SU-DHL-6 (cell line): ENCODE measurements at regions not wholly inside any gene's neighbourhood (a gene's known extent, or its start where the extent isn't known, plus 50 kb on each side); places are given as distances from the start of the nearest gene placed in this dataset.

Source experiments
- H2AFZ ChIP-seq: fragments of 200-600 bp; sonication (generic); 2 replicates; pipeline ENCODE4 v1.6.1; 2014; ENCODE audit warnings: low read depth, mild to moderate bottlenecking, moderate library complexity, mixed read lengths, antibody characterized with exemption, low read length; ENCODE audit not compliant: severe bottlenecking
- H3F3A ChIP-seq: fragments of 200-600 bp; shearing (Covaris generic); 2 replicates; pipeline ENCODE4 v1.6.0; 2016; ENCODE audit warnings: antibody characterized with exemption, mild to moderate bottlenecking; ENCODE audit not compliant: insufficient read depth
- H3K27ac ChIP-seq: fragments of 200-600 bp; sonication (generic); 2 replicates; pipeline ENCODE4 v1.5.1; 2016; ENCODE audit warnings: low read depth, mild to moderate bottlenecking, low read length, moderate library complexity, mixed read lengths
- H3K27me3 ChIP-seq: fragments of 200-600 bp; sonication (generic), shearing (Covaris generic); 2 replicates; pipeline ENCODE4 v1.6.0; 2014; ENCODE audit warnings: mild to moderate bottlenecking, low read length
- H3K36me3 ChIP-seq: fragments of 200-600 bp; sonication (generic); 2 replicates; pipeline ENCODE4 v1.6.1; 2014; ENCODE audit warnings: mild to moderate bottlenecking, low read length, mixed read lengths
- H3K4me2 ChIP-seq: fragments of 300-600, 200-600 bp; shearing (Covaris generic), sonication (generic); 2 replicates; pipeline ENCODE4 v1.6.0; 2014; ENCODE audit warnings: low read length, low read depth, mild to moderate bottlenecking; ENCODE audit not compliant: poor library complexity, severe bottlenecking
- H3K4me3 ChIP-seq: fragments of 200-600 bp; sonication (generic); 2 replicates; pipeline ENCODE4 v1.5.1; 2014; ENCODE audit warnings: antibody characterized with exemption, low read length, mild to moderate bottlenecking, mixed read lengths; ENCODE audit not compliant: insufficient read depth, poor library complexity, severe bottlenecking
- H3K79me2 ChIP-seq: fragments of 200-600 bp; sonication (generic); 2 replicates; pipeline ENCODE4 v1.6.1; 2014; ENCODE audit warnings: mild to moderate bottlenecking, low read length, moderate library complexity; ENCODE audit not compliant: insufficient read depth
- H3K9ac ChIP-seq: fragments of 200-600 bp; sonication (generic); 2 replicates; pipeline ENCODE4 v1.7.0; 2014; ENCODE audit warnings: mild to moderate bottlenecking, low read length
- H3K9me2 ChIP-seq: fragments of 200-600 bp; sonication (generic); replicated peaks from 2 replicates; pipeline ENCODE4 v1.6.1; 2014; ENCODE audit warnings: low read length; ENCODE audit not compliant: insufficient read depth
- H3K9me3 ChIP-seq: fragments of 200-600 bp; sonication (generic); 2 replicates; pipeline ENCODE4 v1.6.1; 2014; ENCODE audit warnings: low read length, mixed read lengths; ENCODE audit not compliant: insufficient read depth
- H4K20me1 ChIP-seq: fragments of 200-600 bp; sonication (generic); 2 replicates; pipeline ENCODE4 v1.6.1; 2014; ENCODE audit warnings: low read depth, mild to moderate bottlenecking, antibody characterized with exemption, low read length, moderate library complexity, mixed read lengths
- EZH2phosphoT487 ChIP-seq: fragments of 200-600 bp; sonication (generic), shearing (Covaris generic); conservative IDR thresholded peaks from 2 replicates; pipeline ENCODE4 v1.6.1; 2018; ENCODE audit warnings: mild to moderate bottlenecking, antibody characterized with exemption, low read length, moderate library complexity, mixed read lengths
- TF ChIP-seq, protein P1 (sequence below): fragments of 200-600 bp; sonication (generic); IDR thresholded peaks from one replicate; pipeline ENCODE4 v1.5.1; 2017; ENCODE audit warnings: antibody characterized with exemption, mild to moderate bottlenecking, low read length, moderate library complexity; ENCODE audit not compliant: insufficient read depth, poor library complexity, severe bottlenecking

DNA sequence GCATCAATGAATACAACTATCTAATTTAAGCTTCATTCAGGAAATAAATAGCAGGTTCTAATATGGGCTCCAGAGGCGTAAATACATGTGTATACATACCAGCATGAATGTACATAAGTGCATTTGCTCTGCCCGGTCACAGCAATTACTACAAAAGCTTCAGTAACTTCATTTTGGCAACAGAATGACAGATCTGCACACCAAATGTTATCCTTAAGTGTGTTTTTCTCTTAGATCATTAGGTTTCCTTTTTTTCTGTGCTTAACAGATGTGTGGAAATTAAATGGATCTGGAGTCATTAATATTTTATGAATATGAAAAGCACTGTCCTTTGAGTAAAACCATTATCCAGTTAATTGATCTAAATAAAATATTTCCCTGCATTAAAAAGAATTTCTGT is 159.0 kb upstream of the MEOX2 start:
- H3K27ac ChIP-seq: no peak overlapping the region
- H3F3A ChIP-seq: no peaks in the 10 kb centered on the region
- H4K20me1 ChIP-seq: no peaks in the 10 kb centered on the region
- no peak overlapping the region for H2AFZ ChIP-seq
- no peaks in the 10 kb centered on the region for H3K9me2 ChIP-seq
- H3K27me3 ChIP-seq: no peaks in the 10 kb centered on the region
- no peaks in the 10 kb centered on the region for H3K36me3 ChIP-seq
- H3K9me3 ChIP-seq: no peaks in the 10 kb centered on the region
- TF ChIP-seq, protein P1, sequence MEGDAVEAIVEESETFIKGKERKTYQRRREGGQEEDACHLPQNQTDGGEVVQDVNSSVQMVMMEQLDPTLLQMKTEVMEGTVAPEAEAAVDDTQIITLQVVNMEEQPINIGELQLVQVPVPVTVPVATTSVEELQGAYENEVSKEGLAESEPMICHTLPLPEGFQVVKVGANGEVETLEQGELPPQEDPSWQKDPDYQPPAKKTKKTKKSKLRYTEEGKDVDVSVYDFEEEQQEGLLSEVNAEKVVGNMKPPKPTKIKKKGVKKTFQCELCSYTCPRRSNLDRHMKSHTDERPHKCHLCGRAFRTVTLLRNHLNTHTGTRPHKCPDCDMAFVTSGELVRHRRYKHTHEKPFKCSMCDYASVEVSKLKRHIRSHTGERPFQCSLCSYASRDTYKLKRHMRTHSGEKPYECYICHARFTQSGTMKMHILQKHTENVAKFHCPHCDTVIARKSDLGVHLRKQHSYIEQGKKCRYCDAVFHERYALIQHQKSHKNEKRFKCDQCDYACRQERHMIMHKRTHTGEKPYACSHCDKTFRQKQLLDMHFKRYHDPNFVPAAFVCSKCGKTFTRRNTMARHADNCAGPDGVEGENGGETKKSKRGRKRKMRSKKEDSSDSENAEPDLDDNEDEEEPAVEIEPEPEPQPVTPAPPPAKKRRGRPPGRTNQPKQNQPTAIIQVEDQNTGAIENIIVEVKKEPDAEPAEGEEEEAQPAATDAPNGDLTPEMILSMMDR: no peak
- no peak for TF ChIP-seq EZH2phosphoT487
- no peaks in the 10 kb centered on the region for H3K79me2 ChIP-seq
- H3K4me2 ChIP-seq: no peak overlapping the region
- H3K4me3 ChIP-seq: no peak overlapping the region
- H3K9ac ChIP-seq: no peak overlapping the region

- Histone ChIP-seq H3K4me2 (no peak overlapping the region), H3K4me3 (no peak overlapping the region), H3K9ac (no peak overlapping the region)
Measured at GRCh38 chr7:15839416-15840100, 153.1 kb upstream of the MEOX2 start.

DNA sequence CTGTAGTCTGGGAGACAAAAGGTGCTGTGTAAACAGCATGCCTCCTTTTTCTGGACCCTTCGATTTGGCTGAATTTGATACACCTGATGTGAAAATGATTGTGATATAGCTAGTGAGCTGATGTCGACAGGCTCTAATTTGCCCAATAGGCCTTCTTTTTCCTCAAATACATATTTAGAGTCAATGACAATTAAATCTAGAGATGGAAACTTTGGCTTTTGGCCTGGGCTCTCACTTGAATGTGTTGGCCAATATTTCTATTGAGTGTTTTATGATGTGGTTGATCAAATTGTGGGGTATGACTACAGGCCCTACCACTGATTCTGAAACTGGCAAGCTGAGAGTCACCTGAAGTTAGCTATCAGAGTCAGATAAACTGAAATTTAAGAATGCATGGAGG is 151.8 kb upstream of the MEOX2 start:
- no peaks in the 10 kb centered on the region for H3K36me3 ChIP-seq
- H3F3A ChIP-seq: no peaks in the 10 kb centered on the region
- H3K27me3 ChIP-seq: no peaks in the 10 kb centered on the region
- H3K4me3 ChIP-seq: no peak overlapping the region
- H3K79me2 ChIP-seq: no peaks in the 10 kb centered on the region
- H3K9ac ChIP-seq: no peak overlapping the region
- H4K20me1 ChIP-seq: no peaks in the 10 kb centered on the region
- no peaks in the 10 kb centered on the region for H3K9me3 ChIP-seq
- H3K27ac ChIP-seq: no peak overlapping the region
- H3K4me2 ChIP-seq: no peak overlapping the region
- H2AFZ ChIP-seq: no peak overlapping the region
- no peaks in the 10 kb centered on the region for H3K9me2 ChIP-seq
- TF ChIP-seq, protein P1: no peak
- TF ChIP-seq EZH2phosphoT487: no peak

More at GRCh38 chr7:15839416-15840100, 153.1 kb upstream of the MEOX2 start:
- H3F3A ChIP-seq: no peaks in the 10 kb centered on the region
- H4K20me1 ChIP-seq: no peaks in the 10 kb centered on the region
- TF ChIP-seq EZH2phosphoT487: no peak
- TF ChIP-seq, protein P1: no peak
- no peaks in the 10 kb centered on the region for H3K9me2 ChIP-seq
- no peaks in the 10 kb centered on the region for H3K9me3 ChIP-seq
- H2AFZ ChIP-seq: no peak overlapping the region
- H3K27me3 ChIP-seq: no peaks in the 10 kb centered on the region
- H3K79me2 ChIP-seq: no peaks in the 10 kb centered on the region
- H3K27ac ChIP-seq: no peak overlapping the region
- no peaks in the 10 kb centered on the region for H3K36me3 ChIP-seq
